Sigmoid colon (tissue), 3 donors: ENCODE measurements at regions not wholly inside any gene's neighbourhood (a gene's known extent, or its start where the extent isn't known, plus 50 kb on each side); places are given as distances from the start of the nearest gene placed in this dataset.

Experiments used
- POLR2A ChIP-seq, 2 donors: fragments of 450-650 bp; IDR thresholded peaks; one replicate each; pipeline ENCODE4 v1.6.1; 2016; ENCODE audit warnings: antibody characterized with exemption in 2 of 2, mild to moderate bottlenecking in 2 of 2, moderate library complexity in 2 of 2
- TF ChIP-seq, protein P1 (sequence below), 4 experiments: fragments of 450-650 bp in 3 of 4; fragments of 200-600 bp in 1 of 4; IDR thresholded peaks; one replicate each; pipeline ENCODE4 v1.5.1; 2016 to 2019; ENCODE audit warnings: antibody characterized with exemption in 4 of 4, mild to moderate bottlenecking in 3 of 4, moderate library complexity in 2 of 4

DNA sequence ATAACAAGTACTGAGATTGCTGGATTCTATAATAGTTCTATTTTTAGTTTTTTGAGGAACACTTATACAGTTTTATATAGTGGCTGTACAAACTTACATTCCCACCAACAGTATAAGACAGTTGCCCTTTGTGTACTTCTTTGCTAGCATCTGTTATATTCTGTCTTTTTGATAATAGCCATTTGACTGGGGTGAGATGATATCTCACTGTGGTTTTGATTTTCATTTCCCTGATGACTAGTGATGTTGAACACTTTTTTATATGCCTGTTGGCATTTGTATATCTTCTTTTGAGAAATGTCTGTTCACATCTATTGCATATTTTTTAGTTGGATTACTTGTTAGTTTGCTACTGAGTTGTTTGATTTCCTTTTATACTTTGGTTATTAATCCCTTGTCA is 204.1 kb upstream of the SMC2 start:
- TF ChIP-seq, protein P1, sequence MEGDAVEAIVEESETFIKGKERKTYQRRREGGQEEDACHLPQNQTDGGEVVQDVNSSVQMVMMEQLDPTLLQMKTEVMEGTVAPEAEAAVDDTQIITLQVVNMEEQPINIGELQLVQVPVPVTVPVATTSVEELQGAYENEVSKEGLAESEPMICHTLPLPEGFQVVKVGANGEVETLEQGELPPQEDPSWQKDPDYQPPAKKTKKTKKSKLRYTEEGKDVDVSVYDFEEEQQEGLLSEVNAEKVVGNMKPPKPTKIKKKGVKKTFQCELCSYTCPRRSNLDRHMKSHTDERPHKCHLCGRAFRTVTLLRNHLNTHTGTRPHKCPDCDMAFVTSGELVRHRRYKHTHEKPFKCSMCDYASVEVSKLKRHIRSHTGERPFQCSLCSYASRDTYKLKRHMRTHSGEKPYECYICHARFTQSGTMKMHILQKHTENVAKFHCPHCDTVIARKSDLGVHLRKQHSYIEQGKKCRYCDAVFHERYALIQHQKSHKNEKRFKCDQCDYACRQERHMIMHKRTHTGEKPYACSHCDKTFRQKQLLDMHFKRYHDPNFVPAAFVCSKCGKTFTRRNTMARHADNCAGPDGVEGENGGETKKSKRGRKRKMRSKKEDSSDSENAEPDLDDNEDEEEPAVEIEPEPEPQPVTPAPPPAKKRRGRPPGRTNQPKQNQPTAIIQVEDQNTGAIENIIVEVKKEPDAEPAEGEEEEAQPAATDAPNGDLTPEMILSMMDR (IDR thresholded peaks at IDR 0.05) = no peak
- TF ChIP-seq POLR2A (IDR thresholded peaks at IDR 0.05) = no peak
